ENCODE measurements at regions not wholly inside any gene's neighbourhood (a gene's known extent, or its start where the extent isn't known, plus 50 kb on each side); places are given as distances from the start of the nearest gene placed in this dataset.

GRCh38 chr5:26692952-26693351 is 345.4 kb downstream of the CDH9 start:
- H3K9me3 ChIP-seq = no peaks in the 10 kb centered on the region
- DNase-seq = no peak
- intact Hi-C loops (cut with DNase I; ENCODE audit: low total_unique reads) = no loop called here
- no peak for TF ChIP-seq CTCF (IDR thresholded peaks at IDR 0.05)
- TF ChIP-seq POLR2A (IDR thresholded peaks at IDR 0.05) = no peak
- H3K4me3 ChIP-seq = no peak overlapping the region
- 90% methylated on average over 5 of the region's 5 CpGs for WGBS, 2 donors
- H3K27ac ChIP-seq = no peak overlapping the region
- no peaks in the 10 kb centered on the region for H3K27me3 ChIP-seq
- no peaks in the 10 kb centered on the region for H3K36me3 ChIP-seq (ENCODE audit: low read depth, missing control alignments)
- no peaks in the 10 kb centered on the region for H3K4me1 ChIP-seq

- DNase-seq = no peak
- TF ChIP-seq CTCF (IDR thresholded peaks at IDR 0.05) = no peak
- TF ChIP-seq POLR2A (IDR thresholded peaks at IDR 0.05) = no peak
- Histone ChIP-seq H3K9me3 (no peaks in the 10 kb centered on the region), H3K27me3 (no peaks in the 10 kb centered on the region), H3K36me3 (ENCODE audit: low read depth, missing control alignments) (no peaks in the 10 kb centered on the region), H3K27ac (no peak overlapping the region), H3K4me1 (no peaks in the 10 kb centered on the region), H3K4me3 (no peak overlapping the region)
- intact Hi-C loops (cut with DNase I; ENCODE audit: low total_unique reads) = no loop called here
Observed at GRCh38 chr5:26691486-26691885, 346.9 kb downstream of the CDH9 start.

- no peak overlapping the region for H3K27ac ChIP-seq
- TF ChIP-seq CTCF (IDR thresholded peaks at IDR 0.05) = no peak
- TF ChIP-seq POLR2A (IDR thresholded peaks at IDR 0.05) = no peak
- DNase-seq = no peak
- WGBS, 2 donors = 68 to 78% methylated on average over 1 of the region's 1 CpG
- H3K4me1 ChIP-seq = no peaks in the 10 kb centered on the region
- H3K4me3 ChIP-seq = no peak overlapping the region
- no peaks in the 10 kb centered on the region for H3K9me3 ChIP-seq
- intact Hi-C loops (cut with DNase I; ENCODE audit: low total_unique reads) = no loop called here
- no peaks in the 10 kb centered on the region for H3K36me3 ChIP-seq (ENCODE audit: low read depth, missing control alignments)
- H3K27me3 ChIP-seq = no peaks in the 10 kb centered on the region
Observed at GRCh38 chr5:26690511-26690910, 347.9 kb downstream of the CDH9 start.

- WGBS, 2 donors = 36 to 49% methylated on average over 1 of the region's 1 CpG
- no peak overlapping the region for H3K27ac ChIP-seq
- TF ChIP-seq CTCF (IDR thresholded peaks at IDR 0.05) (no peak), POLR2A (IDR thresholded peaks at IDR 0.05) (no peak)
- H3K4me1 ChIP-seq = no peaks in the 10 kb centered on the region
- H3K4me3 ChIP-seq = no peak overlapping the region
- H3K36me3 ChIP-seq (ENCODE audit: low read depth, missing control alignments) = no peaks in the 10 kb centered on the region
- H3K27me3 ChIP-seq = no peaks in the 10 kb centered on the region
- H3K9me3 ChIP-seq = no peaks in the 10 kb centered on the region
- intact Hi-C loops (cut with DNase I; ENCODE audit: low total_unique reads) = no loop called here
- DNase-seq = no peak
Observed at GRCh38 chr5:26681861-26682260, 356.5 kb downstream of the CDH9 start.

- no peaks in the 10 kb centered on the region for H3K27me3 ChIP-seq
- H3K9me3 ChIP-seq = no peaks in the 10 kb centered on the region
- no peaks in the 10 kb centered on the region for H3K36me3 ChIP-seq (ENCODE audit: low read depth, missing control alignments)
- 51 to 68% methylated on average over 8 of the region's 8 CpGs for WGBS, 2 donors
- H3K4me1 ChIP-seq = no peaks in the 10 kb centered on the region
- H3K4me3 ChIP-seq = no peak overlapping the region
- no peak for TF ChIP-seq CTCF (IDR thresholded peaks at IDR 0.05)
- no peak for TF ChIP-seq POLR2A (IDR thresholded peaks at IDR 0.05)
- intact Hi-C loops (cut with DNase I; ENCODE audit: low total_unique reads) = no loop called here
- DNase-seq = no peak
- H3K27ac ChIP-seq = no peak overlapping the region
Observed at GRCh38 chr5:26674846-26675245, 363.5 kb downstream of the CDH9 start.
